Fibroblast of mammary gland (primary cell): ENCODE measurements at regions not wholly inside any gene's neighbourhood (a gene's known extent, or its start where the extent isn't known, plus 50 kb on each side); places are given as distances from the start of the nearest gene placed in this dataset.

Experiments used
- DNase-seq: peaks from one replicate; pipeline ENCODE4 v3.0.0-alpha.2; 2010; ENCODE audit warnings: low read depth
- H3K4me3 ChIP-seq: 2 replicates; pipeline ENCODE4 v1.5.1; 2011; ENCODE audit warnings: low read depth, mild to moderate bottlenecking, low read length, moderate library complexity; ENCODE audit not compliant: control insufficient read depth
- CTCF ChIP-seq: conservative IDR thresholded peaks from 2 replicates; pipeline ENCODE4 v1.5.1; 2011; ENCODE audit warnings: low read depth, low read length, inconsistent platforms; ENCODE audit not compliant: control insufficient read depth, insufficient read depth

- H3K4me3 ChIP-seq: no peak overlapping the region
- no peak for TF ChIP-seq CTCF
- DNase-seq: no peak
Observed at GRCh38 chr2:66362701-66363100, 72.2 kb upstream of the MEIS1 start.

- DNase-seq: no peak
- no peak for TF ChIP-seq CTCF
- no peak overlapping the region for H3K4me3 ChIP-seq
Observed at GRCh38 chr2:66346231-66346664, 88.7 kb upstream of the MEIS1 start.

GRCh38 chr2:66344087-66344663 lies 90.8 kb upstream of the MEIS1 start:
- no peak for DNase-seq
- H3K4me3 ChIP-seq: no peak overlapping the region
- TF ChIP-seq CTCF: no peak

- no peak overlapping the region for H3K4me3 ChIP-seq
- no peak for TF ChIP-seq CTCF
- no peak for DNase-seq
Observed at GRCh38 chr2:66343259-66343658, 91.7 kb upstream of the MEIS1 start.

- no peak for DNase-seq
- no peak overlapping the region for H3K4me3 ChIP-seq
- TF ChIP-seq CTCF: no peak
Observed at GRCh38 chr2:66340521-66340920, 94.4 kb upstream of the MEIS1 start.

GRCh38 chr2:66334237-66335029 lies 100.5 kb upstream of the MEIS1 start:
- TF ChIP-seq CTCF: no peak
- H3K4me3 ChIP-seq: no peak overlapping the region
- DNase-seq: peak; percentile 8
